Osteoblast (primary cell): ENCODE measurements at regions not wholly inside any gene's neighbourhood (a gene's known extent, or its start where the extent isn't known, plus 50 kb on each side); places are given as distances from the start of the nearest gene placed in this dataset.

Source experiments
- DNase-seq: peaks from one replicate; pipeline ENCODE4 v3.0.0; 2011; ENCODE audit warnings: low spot score, mixed read lengths; ENCODE audit not compliant: insufficient read length; ENCODE audit errors: missing footprints
- H2AFZ ChIP-seq: 2 replicates; pipeline ENCODE4 v1.6.0; 2011; ENCODE audit warnings: mild to moderate bottlenecking, low read length
- H3K27ac ChIP-seq: 2 replicates; pipeline ENCODE4 v1.5.1; 2011; ENCODE audit warnings: mild to moderate bottlenecking, low read depth, low read length, moderate library complexity
- H3K27me3 ChIP-seq: 2 replicates; pipeline ENCODE4 v1.6.0; 2012; ENCODE audit warnings: mild to moderate bottlenecking, control low read depth, inconsistent platforms, low read length, moderate library complexity; ENCODE audit not compliant: insufficient read depth
- H3K36me3 ChIP-seq: 2 replicates; pipeline ENCODE4 v1.5.1; 2011; ENCODE audit warnings: mild to moderate bottlenecking, low read length, control low read depth, moderate library complexity; ENCODE audit not compliant: insufficient read depth
- H3K4me1 ChIP-seq: 2 replicates; pipeline ENCODE4 v1.5.1; 2011; ENCODE audit warnings: mild to moderate bottlenecking, low read length, control low read depth, moderate library complexity; ENCODE audit not compliant: insufficient read depth
- H3K4me2 ChIP-seq: 2 replicates; pipeline ENCODE4 v1.6.0; 2011; ENCODE audit warnings: mild to moderate bottlenecking, low read length; ENCODE audit not compliant: insufficient read depth
- H3K4me3 ChIP-seq: fragments of 200-600 bp; sonication (generic); 3 replicates; pipeline ENCODE4 v1.5.1; 2012; ENCODE audit warnings: mild to moderate bottlenecking, low read length, inconsistent platforms; ENCODE audit not compliant: insufficient read depth
- H3K79me2 ChIP-seq: 2 replicates; pipeline ENCODE4 v1.6.0; 2012; ENCODE audit warnings: mild to moderate bottlenecking, low read length, control low read depth, inconsistent platforms; ENCODE audit not compliant: insufficient read depth
- H3K9me3 ChIP-seq: 2 replicates; pipeline ENCODE4 v1.5.1; 2011; ENCODE audit warnings: low read depth, low read length, control low read depth
- H4K20me1 ChIP-seq: 2 replicates; pipeline ENCODE4 v1.6.0; 2012; ENCODE audit warnings: mild to moderate bottlenecking, low read length, control low read depth; ENCODE audit not compliant: insufficient read depth
- CTCF ChIP-seq: IDR thresholded peaks from 2 replicates; pipeline ENCODE4 v1.5.1; 2011; ENCODE audit warnings: mild to moderate bottlenecking, low read depth, low read length, moderate library complexity; ENCODE audit errors: extremely low read depth

GRCh38 chr11:79920480-79920879 is 479.6 kb upstream of the TENM4 start:
- DNase-seq = no peak
- Histone ChIP-seq H3K27ac (no peak overlapping the region), H3K9me3 (no peaks in the 10 kb centered on the region), H3K4me2 (no peak overlapping the region), H3K4me3 (no peak overlapping the region), H4K20me1 (no peaks in the 10 kb centered on the region), H2AFZ (no peak overlapping the region), H3K27me3 (no peaks in the 10 kb centered on the region), H3K4me1 (no peaks in the 10 kb centered on the region), H3K36me3 (no peaks in the 10 kb centered on the region), H3K79me2 (no peaks in the 10 kb centered on the region)
- no peak for TF ChIP-seq CTCF

- TF ChIP-seq CTCF = no peak
Measured at GRCh38 chr11:79919350-79919749, 478.5 kb upstream of the TENM4 start.

GRCh38 chr11:79918846-79919245 is 478.0 kb upstream of the TENM4 start:
- no peak for TF ChIP-seq CTCF
- Histone ChIP-seq H2AFZ (no peak overlapping the region), H3K4me2 (no peak overlapping the region), H3K4me1 (no peaks in the 10 kb centered on the region), H3K79me2 (no peaks in the 10 kb centered on the region), H3K9me3 (no peaks in the 10 kb centered on the region), H3K27me3 (no peaks in the 10 kb centered on the region), H3K4me3 (no peak overlapping the region), H3K36me3 (no peaks in the 10 kb centered on the region), H3K27ac (no peak overlapping the region), H4K20me1 (no peaks in the 10 kb centered on the region)
- DNase-seq = no peak

More at GRCh38 chr11:79919350-79919749, 478.5 kb upstream of the TENM4 start:
- H3K27me3 ChIP-seq = no peaks in the 10 kb centered on the region
- H3K79me2 ChIP-seq = no peaks in the 10 kb centered on the region
- no peak overlapping the region for H3K4me3 ChIP-seq
- H3K27ac ChIP-seq = no peak overlapping the region
- no peak overlapping the region for H3K4me2 ChIP-seq
- no peak overlapping the region for H2AFZ ChIP-seq
- H3K36me3 ChIP-seq = no peaks in the 10 kb centered on the region
- no peaks in the 10 kb centered on the region for H4K20me1 ChIP-seq
- H3K9me3 ChIP-seq = no peaks in the 10 kb centered on the region
- no peaks in the 10 kb centered on the region for H3K4me1 ChIP-seq
- DNase-seq = no peak

GRCh38 chr11:79906164-79906563 is 465.3 kb upstream of the TENM4 start:
- no peak overlapping the region for H3K4me3 ChIP-seq
- no peak overlapping the region for H2AFZ ChIP-seq
- H3K27ac ChIP-seq = no peak overlapping the region
- H3K4me2 ChIP-seq = no peak overlapping the region
- no peaks in the 10 kb centered on the region for H3K27me3 ChIP-seq
- DNase-seq = no peak
- no peaks in the 10 kb centered on the region for H4K20me1 ChIP-seq
- no peaks in the 10 kb centered on the region for H3K79me2 ChIP-seq
- no peaks in the 10 kb centered on the region for H3K4me1 ChIP-seq
- no peak for TF ChIP-seq CTCF
- no peaks in the 10 kb centered on the region for H3K36me3 ChIP-seq
- H3K9me3 ChIP-seq = no peaks in the 10 kb centered on the region
